ENCODE measurements at regions not wholly inside any gene's neighbourhood (a gene's known extent, or its start where the extent isn't known, plus 50 kb on each side); places are given as distances from the start of the nearest gene placed in this dataset.

DNA sequence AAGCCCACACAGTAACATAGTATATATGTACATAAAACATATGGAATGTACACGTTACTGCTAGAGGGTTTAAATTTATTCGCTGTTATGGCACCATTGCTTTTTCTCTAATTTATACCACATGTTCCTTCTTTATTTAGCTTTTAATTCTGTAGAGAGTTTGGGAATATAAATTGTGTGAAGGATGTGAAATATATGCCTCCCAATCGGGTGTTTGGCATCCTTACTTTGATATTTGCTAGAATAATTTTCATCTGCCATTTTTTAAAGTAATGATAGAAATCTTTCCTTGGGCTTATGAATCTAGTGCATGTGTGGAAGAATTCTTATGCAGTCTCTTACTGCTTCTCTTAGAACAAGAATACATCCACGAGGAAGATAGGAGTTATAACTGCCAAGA, 509.8 kb upstream of the RAG2 start:
- H3K14ac ChIP-seq (ENCODE audit: insufficient read depth, low read length) = no peak overlapping the region
- TF ChIP-seq, protein P1, sequence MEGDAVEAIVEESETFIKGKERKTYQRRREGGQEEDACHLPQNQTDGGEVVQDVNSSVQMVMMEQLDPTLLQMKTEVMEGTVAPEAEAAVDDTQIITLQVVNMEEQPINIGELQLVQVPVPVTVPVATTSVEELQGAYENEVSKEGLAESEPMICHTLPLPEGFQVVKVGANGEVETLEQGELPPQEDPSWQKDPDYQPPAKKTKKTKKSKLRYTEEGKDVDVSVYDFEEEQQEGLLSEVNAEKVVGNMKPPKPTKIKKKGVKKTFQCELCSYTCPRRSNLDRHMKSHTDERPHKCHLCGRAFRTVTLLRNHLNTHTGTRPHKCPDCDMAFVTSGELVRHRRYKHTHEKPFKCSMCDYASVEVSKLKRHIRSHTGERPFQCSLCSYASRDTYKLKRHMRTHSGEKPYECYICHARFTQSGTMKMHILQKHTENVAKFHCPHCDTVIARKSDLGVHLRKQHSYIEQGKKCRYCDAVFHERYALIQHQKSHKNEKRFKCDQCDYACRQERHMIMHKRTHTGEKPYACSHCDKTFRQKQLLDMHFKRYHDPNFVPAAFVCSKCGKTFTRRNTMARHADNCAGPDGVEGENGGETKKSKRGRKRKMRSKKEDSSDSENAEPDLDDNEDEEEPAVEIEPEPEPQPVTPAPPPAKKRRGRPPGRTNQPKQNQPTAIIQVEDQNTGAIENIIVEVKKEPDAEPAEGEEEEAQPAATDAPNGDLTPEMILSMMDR (conservative IDR thresholded peaks at IDR 0.05) = no peak
- no peaks in the 10 kb centered on the region for H3K36me3 Mint-ChIP-seq (ENCODE audit: insufficient read depth in 1 of 3, low read depth in 3 of 3)
- no peaks in the 10 kb centered on the region for H3K9me3 Mint-ChIP-seq
- no peak overlapping the region for H2BK20ac ChIP-seq (ENCODE audit: low read depth, low read length, poor library complexity, severe bottlenecking)
- DNase-seq = no peak
- no peaks in the 10 kb centered on the region for H3K27me3 Mint-ChIP-seq (ENCODE audit: low read depth)
- no peak overlapping the region for H2BK12ac ChIP-seq (ENCODE audit: insufficient read length, low read depth, low read length)
- no peak overlapping the region for H3K4me3 Mint-ChIP-seq
- H4K8ac ChIP-seq (replicated peaks; ENCODE audit: insufficient read length, low read depth, low read length) = no peak overlapping the region
- H3K4ac ChIP-seq (ENCODE audit: low read depth, low read length) = no peak overlapping the region
- no peaks in the 10 kb centered on the region for H3K27me3 ChIP-seq (ENCODE audit: insufficient read depth, low read length)
- no peaks in the 10 kb centered on the region for H3K9me3 ChIP-seq (ENCODE audit: control insufficient read depth, low read depth, low read length)
- H4K91ac ChIP-seq (ENCODE audit: insufficient read length, low read depth, low read length) = no peak overlapping the region
- no peak overlapping the region for H4K5ac ChIP-seq (ENCODE audit: insufficient read length, low read depth, low read length)
- H3K56ac ChIP-seq (ENCODE audit: insufficient read length, low read depth, low read length) = no peak overlapping the region
- no peak overlapping the region for H3K23ac ChIP-seq (ENCODE audit: insufficient read length, low read depth, low read length)
- no peak overlapping the region for H3K27ac ChIP-seq (ENCODE audit: insufficient read length, low read depth, low read length)
- no peaks in the 10 kb centered on the region for H3K23me2 ChIP-seq (ENCODE audit: insufficient read length, low read depth, low read length, poor library complexity, severe bottlenecking)
- no peaks in the 10 kb centered on the region for H4K20me1 ChIP-seq (ENCODE audit: control insufficient read depth, insufficient read depth, insufficient read length)
- no peaks in the 10 kb centered on the region for H3K79me2 ChIP-seq (ENCODE audit: insufficient read depth, low read length)
- H3K79me1 ChIP-seq (ENCODE audit: insufficient read depth, low read depth, low read length, poor library complexity, severe bottlenecking) = no peaks in the 10 kb centered on the region
- no peak overlapping the region for H2BK5ac ChIP-seq (ENCODE audit: insufficient read length, low read length)
- H3K27ac Mint-ChIP-seq = no peak overlapping the region
- 0 out of 4 replicates have a peak, but pooled peaks cover 0 to 2% of the 10 kb centered on the region in 2 experiments for H3K4me1 Mint-ChIP-seq
- no peak overlapping the region for H2BK15ac ChIP-seq (ENCODE audit: low read depth, low read length)
- no peak overlapping the region for H2BK120ac ChIP-seq (ENCODE audit: low read depth, low read length, poor library complexity, severe bottlenecking)
- no peak overlapping the region for H3K4me2 ChIP-seq (ENCODE audit: insufficient read depth, insufficient read length, low read length)
- H2AK5ac ChIP-seq (ENCODE audit: insufficient read length, low read length) = no peak overlapping the region
- no peaks in the 10 kb centered on the region for H3K4me1 ChIP-seq (ENCODE audit: insufficient read depth, low read length)
- no CpG with 5 or more reads among the region's 4 CpGs for WGBS (ENCODE audit: extremely low coverage, insufficient read length, low lambda C conversion rate)
- H2AFZ ChIP-seq (ENCODE audit: low read length) = no peak overlapping the region
- no peak overlapping the region for H3K9ac ChIP-seq (ENCODE audit: extremely low read depth, insufficient read length, low read length)
- H3K18ac ChIP-seq (ENCODE audit: insufficient read length, low read depth, low read length) = no peak overlapping the region
- no peak overlapping the region for H3T11ph ChIP-seq (ENCODE audit: low read length)
